ENCODE measurements at regions not wholly inside any gene's neighbourhood (a gene's known extent, or its start where the extent isn't known, plus 50 kb on each side); places are given as distances from the start of the nearest gene placed in this dataset.

- TF ChIP-seq, protein P1, sequence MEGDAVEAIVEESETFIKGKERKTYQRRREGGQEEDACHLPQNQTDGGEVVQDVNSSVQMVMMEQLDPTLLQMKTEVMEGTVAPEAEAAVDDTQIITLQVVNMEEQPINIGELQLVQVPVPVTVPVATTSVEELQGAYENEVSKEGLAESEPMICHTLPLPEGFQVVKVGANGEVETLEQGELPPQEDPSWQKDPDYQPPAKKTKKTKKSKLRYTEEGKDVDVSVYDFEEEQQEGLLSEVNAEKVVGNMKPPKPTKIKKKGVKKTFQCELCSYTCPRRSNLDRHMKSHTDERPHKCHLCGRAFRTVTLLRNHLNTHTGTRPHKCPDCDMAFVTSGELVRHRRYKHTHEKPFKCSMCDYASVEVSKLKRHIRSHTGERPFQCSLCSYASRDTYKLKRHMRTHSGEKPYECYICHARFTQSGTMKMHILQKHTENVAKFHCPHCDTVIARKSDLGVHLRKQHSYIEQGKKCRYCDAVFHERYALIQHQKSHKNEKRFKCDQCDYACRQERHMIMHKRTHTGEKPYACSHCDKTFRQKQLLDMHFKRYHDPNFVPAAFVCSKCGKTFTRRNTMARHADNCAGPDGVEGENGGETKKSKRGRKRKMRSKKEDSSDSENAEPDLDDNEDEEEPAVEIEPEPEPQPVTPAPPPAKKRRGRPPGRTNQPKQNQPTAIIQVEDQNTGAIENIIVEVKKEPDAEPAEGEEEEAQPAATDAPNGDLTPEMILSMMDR (IDR thresholded peaks at IDR 0.05; ENCODE audit: poor library complexity, severe bottlenecking): no peak
- TF ChIP-seq SMC3 (conservative IDR thresholded peaks at IDR 0.05; ENCODE audit: poor library complexity): peak; percentile 15
- TF ChIP-seq EP300 (conservative IDR thresholded peaks at IDR 0.05; ENCODE audit: poor library complexity, severe bottlenecking): peak; percentile 97
- no peak for TF ChIP-seq MXI1 (conservative IDR thresholded peaks at IDR 0.05; ENCODE audit: poor library complexity, severe bottlenecking)
- peak; percentile 86 for TF ChIP-seq POLR2AphosphoS5 (IDR thresholded peaks at IDR 0.05)
- peak; percentile 82 for TF ChIP-seq REST (IDR thresholded peaks at IDR 0.05; ENCODE audit: borderline replicate concordance)
- no peak for TF ChIP-seq RAD21 (conservative IDR thresholded peaks at IDR 0.05)
Observed at GRCh38 chr7:48841739-48842138, 82.6 kb upstream of the CDC14C start.
